Ovary (tissue), 7 donors: ENCODE measurements at regions not wholly inside any gene's neighbourhood (a gene's known extent, or its start where the extent isn't known, plus 50 kb on each side); places are given as distances from the start of the nearest gene placed in this dataset.

Experiments
- DNase-seq, 5 donors: peaks; one replicate each; pipeline ENCODE4 v3.0.0-alpha.2; 2019 to 2020
- H3K27ac ChIP-seq, 2 donors: fragments of 200-600 bp; one replicate each; pipeline versions ENCODE4 v1.5.1 to v1.8.0; 2019 to 2022
- H3K27me3 ChIP-seq: fragments of 200-600 bp; one replicate; pipeline ENCODE4 v1.8.0; 2022
- H3K36me3 ChIP-seq: fragments of 200-600 bp; sonication (generic); one replicate; pipeline ENCODE4 v1.5.1; 2019
- H3K4me1 ChIP-seq: one replicate; pipeline ENCODE4 v1.8.1; 2013; ENCODE audit warnings: mild to moderate bottlenecking, moderate library complexity; ENCODE audit not compliant: insufficient read depth
- H3K4me3 ChIP-seq: fragments of 200-600 bp; sonication (generic); one replicate; pipeline ENCODE4 v1.5.1; 2017
- H3K9me3 ChIP-seq, 2 donors: fragments of 200-600 bp in 1 of 2; sonication (generic) in 1 of 2; one replicate each; pipeline versions ENCODE4 v1.5.1 to v1.8.1; 2013 to 2019; ENCODE audit warnings: mild to moderate bottlenecking in 1 of 2, moderate library complexity in 1 of 2
- EP300 ChIP-seq: sonication (generic); formaldehyde crosslinking; IDR thresholded peaks from one replicate; pipeline ENCODE4 v1.6.1; 2017; ENCODE audit warnings: antibody characterized with exemption
- POLR2A ChIP-seq: fragments of 450-650 bp; IDR thresholded peaks from one replicate; pipeline ENCODE4 v1.6.1; 2017; ENCODE audit warnings: antibody characterized with exemption, mild to moderate bottlenecking, moderate library complexity
- WGBS, 3 donors: extraction: QIAGEN DNeasy Blood & Tissue Kit in 1 of 3; methylation state at CpG; one replicate each; pipeline versions ENCODE4 v1.1.5 to v1.1.7; 2013 to 2017; 5-methylcytosine and 5-hydroxymethylcytosine counted together
- intact Hi-C, 4 donors: fragments of 100-400 bp; cut with DNase I; formaldehyde crosslinking; loops; one replicate each; pipeline versions ENCODE4 v1.11.0 to v1.15.1; 2022 to 2023
- TF ChIP-seq, protein P1 (sequence below), 3 donors: fragments of 450-650 bp in 2 of 3; fragments of 200-600 bp in 1 of 3; IDR thresholded peaks; one replicate each; pipeline versions ENCODE4 v1.5.1 to v1.8.0; 2016 to 2022; ENCODE audit warnings: antibody characterized with exemption in 3 of 3, mild to moderate bottlenecking in 1 of 3
- donor health status: DM: no; HTN: no; CAD: no; lungs with moderate emphysema.
- donor health status: DM: no; HTN: no; CAD: no.
- donor health status: Bipolar disorder and iron deficiency.
- donor health status: DM: no; HTN: no; CAD: no.
- donor health status: DM: yes; HTN: yes; CAD: no.

DNA sequence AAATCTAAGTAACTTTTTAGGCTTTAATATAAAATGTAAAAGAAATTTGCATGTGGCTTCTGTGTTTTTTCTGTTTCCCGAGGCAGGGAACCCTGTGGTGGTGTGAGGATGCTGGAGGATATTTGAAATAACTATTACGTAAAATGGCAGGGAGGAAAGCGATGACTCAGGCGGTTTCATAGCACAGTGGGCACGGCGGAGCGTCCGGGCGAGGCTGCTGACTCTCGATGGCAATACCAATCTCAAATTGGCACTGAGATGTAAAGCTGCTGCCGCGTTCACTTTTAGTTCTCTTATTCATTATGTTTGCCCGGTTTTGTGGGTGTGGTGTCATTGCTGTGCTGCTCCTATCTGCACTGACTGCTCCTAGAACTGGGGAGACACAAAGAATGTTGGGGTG lies 254.3 kb downstream of the THBS2 start:
- H3K9me3 ChIP-seq, result peaks cover 0 to 4% of the 10 kb centered on the region in 2 donors
- 94 to 96% (median 94%) methylated on average over 13 of the region's 13 CpGs for WGBS, 3 donors
- H3K27me3 ChIP-seq, result no peaks in the 10 kb centered on the region
- no peaks in the 10 kb centered on the region for H3K36me3 ChIP-seq
- no peak overlapping the region for H3K27ac ChIP-seq
- intact Hi-C loops, result no loop called here
- no peak for TF ChIP-seq POLR2A
- TF ChIP-seq, protein P1, sequence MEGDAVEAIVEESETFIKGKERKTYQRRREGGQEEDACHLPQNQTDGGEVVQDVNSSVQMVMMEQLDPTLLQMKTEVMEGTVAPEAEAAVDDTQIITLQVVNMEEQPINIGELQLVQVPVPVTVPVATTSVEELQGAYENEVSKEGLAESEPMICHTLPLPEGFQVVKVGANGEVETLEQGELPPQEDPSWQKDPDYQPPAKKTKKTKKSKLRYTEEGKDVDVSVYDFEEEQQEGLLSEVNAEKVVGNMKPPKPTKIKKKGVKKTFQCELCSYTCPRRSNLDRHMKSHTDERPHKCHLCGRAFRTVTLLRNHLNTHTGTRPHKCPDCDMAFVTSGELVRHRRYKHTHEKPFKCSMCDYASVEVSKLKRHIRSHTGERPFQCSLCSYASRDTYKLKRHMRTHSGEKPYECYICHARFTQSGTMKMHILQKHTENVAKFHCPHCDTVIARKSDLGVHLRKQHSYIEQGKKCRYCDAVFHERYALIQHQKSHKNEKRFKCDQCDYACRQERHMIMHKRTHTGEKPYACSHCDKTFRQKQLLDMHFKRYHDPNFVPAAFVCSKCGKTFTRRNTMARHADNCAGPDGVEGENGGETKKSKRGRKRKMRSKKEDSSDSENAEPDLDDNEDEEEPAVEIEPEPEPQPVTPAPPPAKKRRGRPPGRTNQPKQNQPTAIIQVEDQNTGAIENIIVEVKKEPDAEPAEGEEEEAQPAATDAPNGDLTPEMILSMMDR (IDR thresholded peaks at IDR 0.05), result no peak
- no peak for TF ChIP-seq EP300
- no peak overlapping the region for H3K4me3 ChIP-seq
- H3K4me1 ChIP-seq, result no peaks in the 10 kb centered on the region
- no peak for DNase-seq

GRCh38 chr6:168996356-168996625 lies 257.4 kb downstream of the THBS2 start:
- Histone ChIP-seq H3K27ac (no peak overlapping the region), H3K4me3 (no peak overlapping the region), H3K9me3 (no peaks in the 10 kb centered on the region), H3K4me1 (no peaks in the 10 kb centered on the region), H3K27me3 (no peaks in the 10 kb centered on the region), H3K36me3 (no peaks in the 10 kb centered on the region)
- WGBS, 3 donors, result 68 to 86% (median 84%) methylated on average over 9 of the region's 9 CpGs
- DNase-seq, result no peak
- intact Hi-C loops, result no loop called here
- no peak for TF ChIP-seq EP300
- TF ChIP-seq, protein P1 (IDR thresholded peaks at IDR 0.05), result no peak
- no peak for TF ChIP-seq POLR2A

DNA sequence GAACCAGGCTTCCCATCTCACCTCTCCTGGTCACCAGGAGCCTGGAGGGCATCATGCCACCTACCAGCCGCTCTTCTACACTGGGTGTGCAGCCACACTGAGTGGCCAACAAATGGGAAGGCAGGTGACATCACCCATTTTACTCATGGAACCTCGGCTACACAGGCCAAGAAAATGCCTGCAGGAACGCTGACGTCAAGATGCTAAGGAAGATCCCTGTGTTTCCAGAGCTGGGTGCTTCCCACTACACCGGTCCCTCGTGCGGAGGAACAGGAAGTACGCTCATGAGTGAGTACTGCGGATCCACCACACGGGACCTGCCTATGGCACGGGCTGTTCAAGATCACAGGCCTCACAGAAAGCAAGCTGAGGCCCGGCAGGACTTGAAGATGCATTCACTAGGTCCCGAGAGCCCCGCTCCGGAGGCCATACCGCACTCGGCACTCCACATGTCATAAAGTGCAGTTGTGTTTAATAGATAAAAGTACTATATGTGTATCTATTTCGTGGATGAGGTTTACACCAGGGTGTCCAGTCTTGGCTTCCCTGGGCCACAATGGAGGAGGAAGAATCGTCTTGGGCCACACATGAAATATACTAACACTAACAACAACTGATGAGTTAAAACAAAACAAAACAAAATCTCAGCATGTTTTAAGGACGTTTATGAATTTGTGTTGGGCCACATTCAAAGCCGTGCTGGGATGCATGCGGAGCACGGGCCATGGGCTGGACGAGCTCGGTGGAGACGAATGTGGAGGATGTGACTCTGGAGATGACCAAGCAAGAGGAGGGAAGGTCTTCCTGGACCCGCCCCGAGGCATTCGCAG lies 257.9 kb downstream of the THBS2 start:
- 86 to 92% (median 89%) methylated on average over 29 of the region's 29 CpGs for WGBS, 3 donors
- intact Hi-C loops, result no loop called here
- Histone ChIP-seq H3K36me3 (no peaks in the 10 kb centered on the region), H3K27ac (no peak overlapping the region), H3K27me3 (no peaks in the 10 kb centered on the region), H3K4me3 (no peak overlapping the region), H3K4me1 (no peaks in the 10 kb centered on the region), H3K9me3 (no peaks in the 10 kb centered on the region)
- no peak for TF ChIP-seq EP300
- TF ChIP-seq POLR2A, result no peak
- TF ChIP-seq, protein P1 (IDR thresholded peaks at IDR 0.05), result no peak
- DNase-seq, result no peak

DNA sequence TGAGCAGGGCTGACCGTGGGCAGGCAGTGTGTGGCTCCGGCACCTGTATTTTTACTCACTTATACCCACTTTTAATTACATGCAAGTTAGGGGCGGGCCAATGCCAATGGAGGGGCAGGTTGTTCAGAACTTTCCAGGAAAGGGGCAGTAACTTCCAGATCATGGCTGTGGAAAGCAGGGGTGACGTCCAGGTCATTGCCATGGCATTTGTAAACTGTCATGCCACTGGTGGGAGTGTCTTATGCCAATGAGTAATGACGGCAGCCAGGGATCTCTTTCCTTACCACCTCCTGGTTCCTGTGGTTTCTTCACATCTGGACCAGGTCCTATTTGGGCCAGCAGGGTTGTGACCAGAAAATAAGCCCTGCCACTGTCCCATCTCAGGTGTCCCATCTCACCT lies 258.7 kb downstream of the THBS2 start:
- H3K36me3 ChIP-seq, result no peaks in the 10 kb centered on the region
- intact Hi-C loops, result loop anchor here in 1 of 4 donors (5.0 kb wide), 1 partner anchor 1177 kb away; no protein-coding TSS in a partner anchor
- no peak overlapping the region for H3K4me3 ChIP-seq
- H3K9me3 ChIP-seq, result no peaks in the 10 kb centered on the region
- no peak for DNase-seq
- no peak for TF ChIP-seq EP300
- TF ChIP-seq POLR2A, result no peak
- TF ChIP-seq, protein P1 (IDR thresholded peaks at IDR 0.05), result no peak
- no peak overlapping the region for H3K27ac ChIP-seq
- 94 to 96% (median 94%) methylated on average over 5 of the region's 5 CpGs for WGBS, 3 donors
- H3K27me3 ChIP-seq, result no peaks in the 10 kb centered on the region
- no peaks in the 10 kb centered on the region for H3K4me1 ChIP-seq
